ENCODE measurements at regions not wholly inside any gene's neighbourhood (a gene's known extent, or its start where the extent isn't known, plus 50 kb on each side); places are given as distances from the start of the nearest gene placed in this dataset.

DNA sequence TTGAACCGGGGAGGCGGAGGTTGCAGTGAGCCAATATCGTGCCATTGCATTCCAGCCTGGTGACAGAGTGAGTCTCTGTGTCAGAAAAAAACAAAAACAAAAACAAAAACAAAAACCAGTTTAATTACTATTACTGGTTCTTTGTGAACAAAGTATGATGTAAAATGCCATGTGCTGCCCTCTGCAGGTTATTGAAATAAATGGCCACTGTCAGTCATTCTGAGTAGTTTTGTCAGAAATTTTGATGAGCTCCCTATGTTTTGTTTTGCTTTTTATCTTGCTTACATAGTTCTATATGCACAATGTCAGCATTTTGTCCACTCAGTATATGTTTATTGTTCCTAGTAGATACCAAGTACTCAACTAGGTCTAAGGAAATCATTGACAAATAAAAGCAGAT lies 423.6 kb upstream of the CHST9 start:
- TF ChIP-seq CTCF (IDR thresholded peaks at IDR 0.05) (peak in 2 of 5 experiments; percentile 23 to 24), EP300 (IDR thresholded peaks at IDR 0.05; ENCODE audit: low read depth) (no peak)
